Frontal cortex (tissue), 3 donors: ENCODE measurements at regions not wholly inside any gene's neighbourhood (a gene's known extent, or its start where the extent isn't known, plus 50 kb on each side); places are given as distances from the start of the nearest gene placed in this dataset.
"Not testable (repeated sequence)": the region's sequence is repeated elsewhere in the genome, so short reads cannot be mapped to it uniquely, and the experiment has no call there.

ENCODE experiments used
- DNase-seq, 2 donors: peaks; one replicate each; pipeline ENCODE4 v3.0.0; 2012; ENCODE audit warnings: low spot score in 2 of 2
- FAIRE-seq: peaks from 2 replicates; lab custom pipeline; 2012; peaks lifted over from hg19 to GRCh38; lab: Jason Lieb, UNC
- donor health status: control.
- donor health status: control.
- donor health status: control.

GRCh38 chr10:9302140-9302746 lies 1247.8 kb downstream of the GATA3 start:
- FAIRE-seq (peak; percentile 96), DNase-seq (no peak)

GRCh38 chr10:9305018-9305655 lies 1250.6 kb downstream of the GATA3 start:
- no peak for DNase-seq

GRCh38 chr10:9311702-9312499 lies 1257.4 kb downstream of the GATA3 start:
- no peak for FAIRE-seq
- no peak for DNase-seq

More at GRCh38 chr10:9305018-9305655, 1250.6 kb downstream of the GATA3 start:
- FAIRE-seq = peak; percentile 60

- FAIRE-seq = no peak
- no peak for DNase-seq
Observed at GRCh38 chr10:9315292-9315691, 1260.8 kb downstream of the GATA3 start.

DNA sequence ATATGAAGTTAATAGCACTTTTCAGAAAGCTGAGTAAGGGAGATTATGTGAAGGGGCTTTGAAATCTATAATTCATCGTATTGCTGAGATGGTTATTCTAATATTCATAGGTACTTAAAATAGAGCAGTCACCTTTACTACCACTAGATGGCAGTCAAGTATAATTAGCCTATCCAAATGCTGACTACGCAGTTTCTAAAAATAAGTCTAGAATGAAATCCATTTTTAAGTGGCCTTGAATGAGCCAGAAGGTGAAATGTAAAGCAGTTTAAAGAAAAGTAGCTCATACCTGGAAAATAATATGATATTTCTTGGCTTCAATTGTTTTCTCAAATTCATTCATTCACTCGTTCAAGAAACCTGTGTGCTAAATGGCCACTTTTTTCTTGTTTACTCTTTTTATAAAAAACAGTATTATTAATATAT lies 1277.1 kb downstream of the GATA3 start:
- FAIRE-seq (peak; percentile 17), DNase-seq (peak; percentile 12 to 48)

GRCh38 chr10:9334270-9334669 lies 1279.8 kb downstream of the GATA3 start:
- no peak for FAIRE-seq
- DNase-seq = no peak

GRCh38 chr10:9339716-9340115 lies 1285.2 kb downstream of the GATA3 start:
- DNase-seq (no peak), FAIRE-seq (no peak)

- DNase-seq = peak in 1 of 2 donors; percentile 11
Observed at GRCh38 chr10:9342885-9343570, 1288.5 kb downstream of the GATA3 start.

DNA sequence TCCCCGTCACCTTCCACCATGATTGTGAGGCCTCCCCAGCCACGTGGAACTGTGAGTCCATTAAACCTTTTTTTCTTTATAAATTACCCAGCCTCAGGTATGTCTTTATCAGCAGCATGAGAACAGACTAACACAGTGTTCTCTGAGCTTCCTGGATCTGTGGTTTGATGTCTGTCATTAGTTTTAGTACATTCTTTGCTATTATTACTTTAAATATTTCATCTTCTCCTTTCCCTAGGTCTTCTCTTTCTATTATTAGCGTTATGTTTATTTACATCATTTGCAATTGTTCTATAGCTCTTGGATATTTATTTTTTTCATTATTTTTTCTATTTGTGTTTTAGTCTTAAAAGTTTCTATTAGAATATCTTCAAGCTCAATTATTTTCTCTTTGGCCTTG lies 1293.4 kb downstream of the GATA3 start:
- not testable (repeated sequence) for FAIRE-seq, DNase-seq

More at GRCh38 chr10:9342885-9343570, 1288.5 kb downstream of the GATA3 start:
- no peak for FAIRE-seq

DNA sequence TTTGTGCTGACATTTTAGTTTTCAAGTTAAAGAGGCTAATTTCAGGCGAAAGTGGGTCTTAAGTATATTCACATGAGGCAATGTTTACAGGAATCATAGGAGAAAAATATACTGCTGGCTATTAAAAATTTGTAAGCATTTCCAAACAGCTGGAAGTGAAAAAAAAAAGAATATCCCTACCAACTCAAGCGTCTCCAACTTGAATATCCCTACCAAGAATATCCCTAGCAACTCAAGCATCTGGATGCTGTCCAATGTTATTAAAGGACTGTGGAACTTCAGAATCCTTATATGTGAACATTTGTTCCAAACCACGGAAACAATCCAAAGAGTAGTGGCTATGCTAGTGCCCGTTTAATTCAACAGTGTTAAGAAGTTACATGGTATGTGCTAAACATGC lies 1303.0 kb downstream of the GATA3 start:
- FAIRE-seq (no peak), DNase-seq (no peak)

- no peak for FAIRE-seq
- no peak for DNase-seq
Observed at GRCh38 chr10:9362721-9363120, 1308.2 kb downstream of the GATA3 start.

DNA sequence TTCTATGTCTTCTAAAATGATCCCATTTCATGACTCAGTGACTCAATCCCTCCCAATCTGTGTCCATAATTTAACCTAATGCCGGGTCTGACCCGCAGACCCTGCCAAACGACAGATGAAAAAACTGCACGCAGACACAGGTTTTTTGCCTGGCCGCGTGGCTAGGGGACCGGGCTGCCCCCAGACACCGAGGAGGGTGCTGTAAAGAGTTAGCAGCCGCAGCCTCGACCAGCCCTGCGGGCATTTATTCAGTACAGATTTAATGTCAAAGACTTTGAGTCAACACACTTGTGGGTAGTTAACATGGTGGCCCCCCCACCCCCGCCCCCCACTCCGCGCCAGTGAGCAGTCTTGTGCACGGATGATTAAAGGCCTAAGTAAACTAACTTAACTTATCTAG lies 1324.7 kb downstream of the GATA3 start:
- no peak for DNase-seq
- FAIRE-seq = no peak

GRCh38 chr10:9381733-9382532 lies 1327.4 kb downstream of the GATA3 start:
- DNase-seq (no peak), FAIRE-seq (no peak)

DNA sequence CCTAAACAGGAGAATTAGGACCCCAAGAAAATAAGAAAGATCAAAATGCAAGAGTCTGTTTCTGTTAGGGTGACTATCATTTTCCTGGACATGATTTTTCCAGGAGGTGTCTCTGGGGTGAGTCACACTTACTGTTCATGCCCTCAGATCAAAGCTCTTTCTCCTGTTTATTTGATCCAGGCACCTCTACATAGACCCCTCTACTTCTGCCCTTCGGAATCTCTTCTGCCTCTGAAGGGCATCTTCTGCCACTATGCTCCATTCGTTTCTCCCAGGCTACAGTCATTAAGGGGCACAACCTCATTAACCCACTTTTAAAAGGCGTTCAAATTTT lies 1328.0 kb downstream of the GATA3 start:
- DNase-seq = no peak
- FAIRE-seq = no peak

DNA sequence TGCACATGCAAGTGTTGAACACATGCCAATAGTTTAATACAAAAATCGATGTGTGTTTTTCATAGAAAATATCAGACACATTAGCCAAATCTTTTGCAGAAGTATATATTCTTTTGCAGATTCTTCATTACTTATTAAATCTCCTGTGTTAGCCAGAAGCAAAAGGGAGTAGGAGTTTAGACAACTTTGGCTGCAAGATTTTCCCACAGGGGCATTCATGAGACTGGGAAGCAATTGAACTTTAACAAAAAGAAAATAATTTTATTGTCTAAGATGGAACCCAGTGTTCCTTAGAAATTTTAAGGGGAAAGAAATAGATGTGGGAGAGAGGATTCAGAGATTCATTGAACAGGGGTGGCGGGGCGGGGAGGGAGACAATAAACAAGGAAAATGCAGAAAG lies 1336.0 kb downstream of the GATA3 start:
- FAIRE-seq (no peak), DNase-seq (no peak)

DNA sequence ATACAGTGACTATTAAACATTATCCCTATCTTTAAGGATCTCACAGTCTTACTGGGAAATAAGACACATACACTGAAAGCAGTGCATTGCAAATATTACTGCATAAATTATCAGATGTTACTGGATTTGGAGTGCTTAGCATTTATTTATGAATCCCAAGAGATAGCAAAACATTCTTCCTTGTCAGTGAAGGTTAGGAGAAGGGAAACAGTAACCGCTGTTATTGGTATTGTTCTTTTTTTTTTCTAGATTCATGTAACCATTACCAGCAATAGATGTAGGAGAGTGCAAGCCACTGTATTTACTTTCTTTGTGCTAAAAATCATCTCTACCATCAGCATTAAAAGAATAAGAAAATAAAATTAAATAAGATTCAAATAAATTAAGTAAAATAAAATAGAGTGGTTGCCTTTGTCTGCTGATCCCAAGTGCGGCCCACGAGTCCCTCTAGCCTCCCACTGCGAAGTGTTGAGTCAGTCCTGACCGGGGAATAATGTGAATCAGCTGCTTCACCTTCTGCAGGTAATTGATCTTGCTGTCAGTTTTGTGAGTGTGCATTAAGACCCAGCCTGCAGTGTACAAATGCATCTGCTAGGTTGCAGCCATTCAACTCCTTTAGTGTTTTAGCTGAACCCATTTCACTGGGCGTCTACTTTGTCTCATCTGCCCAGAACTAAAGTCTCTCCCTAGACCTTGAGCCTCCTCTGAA lies 1344.9 kb downstream of the GATA3 start:
- DNase-seq (no peak), FAIRE-seq (no peak)

GRCh38 chr10:9402067-9402466 lies 1347.6 kb downstream of the GATA3 start:
- FAIRE-seq, DNase-seq: not testable (repeated sequence)

GRCh38 chr10:9402507-9403195 lies 1348.2 kb downstream of the GATA3 start:
- DNase-seq, FAIRE-seq: not testable (repeated sequence)
